A673 (cell line): ENCODE measurements at regions not wholly inside any gene's neighbourhood (a gene's known extent, or its start where the extent isn't known, plus 50 kb on each side); places are given as distances from the start of the nearest gene placed in this dataset.

Experiments
- BruUV-seq: library from RNA; stranded (reverse); fragments of 400-500 nt; replicated peaks from 2 replicates; lab custom pipeline; 2021; lab: Mats Ljungman, UMichigan
- CTCF ChIA-PET: fragments of 300-600 bp; sonication (Branson Sonifier 250); formaldehyde crosslinking; loops from one replicate; lab custom pipeline; 2022; ENCODE audit warnings: antibody characterized with exemption; lab: Charles Lee
- POLR2A ChIA-PET: fragments of 300-600 bp; sonication (Branson Sonifier 250); formaldehyde crosslinking; loops from one replicate; lab custom pipeline; 2022; ENCODE audit warnings: antibody characterized with exemption; ENCODE audit not compliant: low non-redundant PET; lab: Charles Lee
- DNase-seq: peaks from one replicate; pipeline ENCODE4 v3.0.0-alpha.2; 2015; ENCODE audit warnings: low spot score
- H3K27ac ChIP-seq: fragments of 200-600 bp; sonication (generic); 2 replicates; pipeline ENCODE4 v1.5.1; 2016; ENCODE audit warnings: mixed run types, low read depth, mild to moderate bottlenecking, mixed read lengths, antibody characterized with exemption, low read length; ENCODE audit not compliant: poor library complexity, severe bottlenecking
- H3K27me3 ChIP-seq: fragments of 200-600 bp; sonication (generic); replicated peaks from 2 replicates; pipeline ENCODE4 v1.6.1; 2017; ENCODE audit warnings: mixed run types, low read depth, mild to moderate bottlenecking, mixed read lengths, antibody characterized with exemption, low read length; ENCODE audit not compliant: insufficient read depth, poor library complexity
- H3K36me3 ChIP-seq: fragments of 200-600 bp; sonication (generic); 2 replicates; pipeline ENCODE4 v1.6.1; 2016; ENCODE audit warnings: mixed run types, mild to moderate bottlenecking, mixed read lengths, antibody characterized with exemption, low read length; ENCODE audit not compliant: insufficient read depth, poor library complexity, severe bottlenecking
- H3K4me1 ChIP-seq: fragments of 200-600 bp; sonication (generic); 2 replicates; pipeline ENCODE4 v1.6.1; 2017; ENCODE audit warnings: mixed run types, mild to moderate bottlenecking, mixed read lengths, antibody characterized with exemption, low read length; ENCODE audit not compliant: insufficient read depth, poor library complexity, severe bottlenecking
- H3K4me3 ChIP-seq: fragments of 200-600 bp; sonication (generic); 2 replicates; pipeline ENCODE4 v1.5.1; 2016; ENCODE audit warnings: low read depth, mixed run types, mild to moderate bottlenecking, mixed read lengths, low read length; ENCODE audit not compliant: poor library complexity, severe bottlenecking
- H3K9me3 ChIP-seq: fragments of 200-600 bp; sonication (generic); 2 replicates; pipeline ENCODE4 v1.6.1; 2016; ENCODE audit warnings: mixed run types, low read depth, mild to moderate bottlenecking, mixed read lengths, antibody characterized with exemption, low read length; ENCODE audit not compliant: poor library complexity, severe bottlenecking
- EZH2 ChIP-seq: fragments of 200-600 bp; sonication (generic); IDR thresholded peaks from 2 replicates; pipeline ENCODE4 v1.6.1; 2017; ENCODE audit warnings: borderline replicate concordance, low read depth, mild to moderate bottlenecking, mixed read lengths, antibody characterized with exemption, low read length; ENCODE audit not compliant: poor library complexity, severe bottlenecking
- intact Hi-C: fragments of 100-400 bp; cut with micrococcal nuclease; formaldehyde crosslinking; loops from one replicate; pipeline ENCODE4 v1.10.0; 2022; ENCODE audit not compliant: unreplicated experiment
- TF ChIP-seq, protein P1 (sequence below): fragments of 300-800, 200-600 bp; sonication (generic); conservative IDR thresholded peaks from 2 replicates; pipeline ENCODE4 v1.5.1; 2017; ENCODE audit warnings: low read depth, mild to moderate bottlenecking, antibody characterized with exemption, low read length, moderate library complexity, mixed read lengths

- Histone ChIP-seq H3K4me3 (no peak overlapping the region), H3K27me3 (no peaks in the 10 kb centered on the region), H3K36me3 (no peaks in the 10 kb centered on the region), H3K4me1 (no peaks in the 10 kb centered on the region), H3K27ac (no peak overlapping the region), H3K9me3 (no peaks in the 10 kb centered on the region)
- ChIA-PET POLR2A (no interaction called here), CTCF (no interaction called here)
- no peak for DNase-seq
- no TSS peak for BruUV-seq
- TF ChIP-seq, protein P1, sequence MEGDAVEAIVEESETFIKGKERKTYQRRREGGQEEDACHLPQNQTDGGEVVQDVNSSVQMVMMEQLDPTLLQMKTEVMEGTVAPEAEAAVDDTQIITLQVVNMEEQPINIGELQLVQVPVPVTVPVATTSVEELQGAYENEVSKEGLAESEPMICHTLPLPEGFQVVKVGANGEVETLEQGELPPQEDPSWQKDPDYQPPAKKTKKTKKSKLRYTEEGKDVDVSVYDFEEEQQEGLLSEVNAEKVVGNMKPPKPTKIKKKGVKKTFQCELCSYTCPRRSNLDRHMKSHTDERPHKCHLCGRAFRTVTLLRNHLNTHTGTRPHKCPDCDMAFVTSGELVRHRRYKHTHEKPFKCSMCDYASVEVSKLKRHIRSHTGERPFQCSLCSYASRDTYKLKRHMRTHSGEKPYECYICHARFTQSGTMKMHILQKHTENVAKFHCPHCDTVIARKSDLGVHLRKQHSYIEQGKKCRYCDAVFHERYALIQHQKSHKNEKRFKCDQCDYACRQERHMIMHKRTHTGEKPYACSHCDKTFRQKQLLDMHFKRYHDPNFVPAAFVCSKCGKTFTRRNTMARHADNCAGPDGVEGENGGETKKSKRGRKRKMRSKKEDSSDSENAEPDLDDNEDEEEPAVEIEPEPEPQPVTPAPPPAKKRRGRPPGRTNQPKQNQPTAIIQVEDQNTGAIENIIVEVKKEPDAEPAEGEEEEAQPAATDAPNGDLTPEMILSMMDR = no peak
- no peak for TF ChIP-seq EZH2
- intact Hi-C loops = no loop called here
Observed at GRCh38 chr13:80888390-80888789, 547.5 kb upstream of the SPRY2 start.

GRCh38 chr13:80884056-80884785, 543.3 kb upstream of the SPRY2 start:
- Histone ChIP-seq H3K9me3 (no peaks in the 10 kb centered on the region), H3K36me3 (no peaks in the 10 kb centered on the region), H3K4me3 (no peak overlapping the region), H3K27ac (no peak overlapping the region), H3K27me3 (no peaks in the 10 kb centered on the region), H3K4me1 (no peaks in the 10 kb centered on the region)
- DNase-seq = no peak
- no peak for TF ChIP-seq EZH2
- TF ChIP-seq, protein P1 = no peak
- intact Hi-C loops = no loop called here
- ChIA-PET CTCF (no interaction called here), POLR2A (no interaction called here)
- BruUV-seq = no TSS peak

GRCh38 chr13:80883545-80883944, 542.6 kb upstream of the SPRY2 start:
- intact Hi-C loops = no loop called here
- DNase-seq = no peak
- POLR2A ChIA-PET = no interaction called here
- Histone ChIP-seq H3K36me3 (no peaks in the 10 kb centered on the region), H3K27me3 (no peaks in the 10 kb centered on the region), H3K27ac (no peak overlapping the region), H3K4me3 (no peak overlapping the region), H3K9me3 (no peaks in the 10 kb centered on the region), H3K4me1 (no peaks in the 10 kb centered on the region)
- BruUV-seq = no TSS peak
- CTCF ChIA-PET = no interaction called here
- TF ChIP-seq, protein P1 = no peak
